Naive thymus-derived CD4-positive, alpha-beta T cell (primary cell): ENCODE measurements at regions not wholly inside any gene's neighbourhood (a gene's known extent, or its start where the extent isn't known, plus 50 kb on each side); places are given as distances from the start of the nearest gene placed in this dataset.

ENCODE experiments used
- ATAC-seq: fragments of 150-1000 bp; cut with Tn5 transposase; 2 replicates; pipeline ENCODE4 v1.10.0; 2021; ENCODE audit warnings: mild to moderate bottlenecking, moderate library complexity
- CTCF ChIA-PET: fragments of 350-600 bp; sonication (Branson Sonifier 250); formaldehyde crosslinking; loops from one replicate; lab custom pipeline; 2021; ENCODE audit warnings: antibody characterized with exemption; lab: Charles Lee
- POLR2A ChIA-PET: fragments of 350-600 bp; sonication (Branson Sonifier 250); formaldehyde crosslinking; loops from one replicate; lab custom pipeline; 2021; ENCODE audit warnings: antibody characterized with exemption, inconsistent platforms; lab: Charles Lee
- DNase-seq, 9 donors: peaks; one replicate each; pipeline versions ENCODE4 v3.0.0 to v3.0.0-alpha.2; 2020 to 2022; ENCODE audit warnings: mixed read lengths in 1 of 9
- H3K27ac ChIP-seq: one replicate; pipeline ENCODE4 v1.7.0; 2013; ENCODE audit warnings: mild to moderate bottlenecking, low read depth, low read length, moderate library complexity
- H3K27me3 ChIP-seq, 2 donors: one replicate each; pipeline ENCODE4 v1.7.0; 2013; ENCODE audit warnings: low read length in 2 of 2, mild to moderate bottlenecking in 2 of 2, moderate library complexity in 2 of 2; ENCODE audit not compliant: control insufficient read depth in 2 of 2, insufficient read depth in 2 of 2
- H3K36me3 ChIP-seq, 3 experiments: 1 replicate in 2 of 3; 2 replicates in 1 of 3; pipeline ENCODE4 v1.7.0; 2013; ENCODE audit warnings: low read length in 3 of 3, mild to moderate bottlenecking in 3 of 3, moderate library complexity in 1 of 3; ENCODE audit not compliant: insufficient read depth in 3 of 3, control insufficient read depth in 2 of 3
- H3K4me1 ChIP-seq, 2 donors: one replicate each; pipeline ENCODE4 v1.7.0; 2013; ENCODE audit warnings: low read length in 2 of 2, mild to moderate bottlenecking in 2 of 2, moderate library complexity in 1 of 2; ENCODE audit not compliant: control insufficient read depth in 2 of 2, insufficient read depth in 2 of 2
- H3K4me3 ChIP-seq: 2 replicates; pipeline ENCODE4 v1.7.0; 2013; ENCODE audit warnings: mild to moderate bottlenecking, low read length
- H3K9me3 ChIP-seq, 3 experiments: 1 replicate in 2 of 3; 2 replicates in 1 of 3; pipeline ENCODE4 v1.7.0; 2013; ENCODE audit warnings: low read length in 3 of 3; ENCODE audit not compliant: control insufficient read depth in 2 of 3
- H3K27ac Mint-ChIP-seq, 9 donors: one replicate each; pipeline ENCODE4 v1.8.0; 2020 to 2022; ENCODE audit warnings: mixed read lengths in 9 of 9, mild to moderate bottlenecking in 8 of 9, moderate library complexity in 5 of 9, inconsistent platforms in 2 of 9
- H3K27me3 Mint-ChIP-seq, 5 donors: one replicate each; pipeline ENCODE4 v1.8.0; 2021 to 2022; ENCODE audit warnings: mixed read lengths in 5 of 5, mild to moderate bottlenecking in 1 of 5
- H3K36me3 Mint-ChIP-seq, 5 donors: one replicate each; pipeline ENCODE4 v1.8.0; 2020 to 2022; ENCODE audit warnings: mixed read lengths in 5 of 5, mild to moderate bottlenecking in 3 of 5, inconsistent platforms in 1 of 5
- H3K4me1 Mint-ChIP-seq, 7 donors: one replicate each; pipeline ENCODE4 v1.8.0; 2020 to 2022; ENCODE audit warnings: mixed read lengths in 7 of 7, mild to moderate bottlenecking in 3 of 7, inconsistent platforms in 1 of 7
- H3K4me3 Mint-ChIP-seq, 10 donors: one replicate each; pipeline ENCODE4 v1.8.0; 2020 to 2022; ENCODE audit warnings: mild to moderate bottlenecking in 10 of 10, mixed read lengths in 10 of 10, moderate library complexity in 6 of 10, inconsistent platforms in 2 of 10
- H3K9me3 Mint-ChIP-seq, 11 donors: one replicate each; pipeline ENCODE4 v1.8.0; 2020 to 2022; ENCODE audit warnings: mixed read lengths in 11 of 11, mild to moderate bottlenecking in 4 of 11, inconsistent platforms in 1 of 11, moderate library complexity in 1 of 11
- intact Hi-C, 2 donors: fragments of 100-400 bp; cut with micrococcal nuclease; formaldehyde crosslinking; loops; one replicate each; pipeline ENCODE4 v1.15.1; 2023

- DNase-seq (no peak), ATAC-seq (no peak)
- Histone ChIP-seq H3K9me3 (no peaks in the 10 kb centered on the region), H3K27ac (no peak overlapping the region), H3K4me3 (no peak overlapping the region), H3K4me1 (no peaks in the 10 kb centered on the region), H3K36me3 (no peaks in the 10 kb centered on the region), H3K27me3 (no peaks in the 10 kb centered on the region)
- no peak overlapping the region for H3K4me3 Mint-ChIP-seq
- CTCF ChIA-PET, result interaction anchor here (0.5 to 0.6 kb wide), 2 partner anchors 52 to 731 kb away, joined by 3 to 4 read pairs; no protein-coding TSS in a partner anchor
- peaks cover 0 to 18% (median 3%) of the 10 kb centered on the region in 11 donors for H3K9me3 Mint-ChIP-seq
- no peaks in the 10 kb centered on the region for H3K4me1 Mint-ChIP-seq
- H3K36me3 Mint-ChIP-seq, result no peaks in the 10 kb centered on the region
- POLR2A ChIA-PET, result no interaction called here
- H3K27me3 Mint-ChIP-seq, result no peaks in the 10 kb centered on the region
- H3K27ac Mint-ChIP-seq, result no peak overlapping the region
- intact Hi-C loops, result no loop called here
Observed at GRCh38 chr2:14189929-14190328, 442.6 kb upstream of the LRATD1 start.

- H3K36me3 ChIP-seq, result no peaks in the 10 kb centered on the region
- ChIA-PET POLR2A (no interaction called here), CTCF (no interaction called here)
- H3K36me3 Mint-ChIP-seq, result no peaks in the 10 kb centered on the region
- no peak for DNase-seq
- H3K9me3 Mint-ChIP-seq, result peaks cover 0 to 12% (median 3%) of the 10 kb centered on the region in 11 donors
- no peak overlapping the region for H3K4me3 ChIP-seq
- H3K27me3 ChIP-seq, result no peaks in the 10 kb centered on the region
- H3K27ac ChIP-seq, result no peak overlapping the region
- H3K4me1 Mint-ChIP-seq, result no peaks in the 10 kb centered on the region
- no peak overlapping the region for H3K27ac Mint-ChIP-seq
- H3K9me3 ChIP-seq, result no peaks in the 10 kb centered on the region
- no peaks in the 10 kb centered on the region for H3K27me3 Mint-ChIP-seq
- no peaks in the 10 kb centered on the region for H3K4me1 ChIP-seq
- no peak overlapping the region for H3K4me3 Mint-ChIP-seq
- ATAC-seq, result no peak
- intact Hi-C loops, result no loop called here
Observed at GRCh38 chr2:14194233-14194632, 438.3 kb upstream of the LRATD1 start.

DNA sequence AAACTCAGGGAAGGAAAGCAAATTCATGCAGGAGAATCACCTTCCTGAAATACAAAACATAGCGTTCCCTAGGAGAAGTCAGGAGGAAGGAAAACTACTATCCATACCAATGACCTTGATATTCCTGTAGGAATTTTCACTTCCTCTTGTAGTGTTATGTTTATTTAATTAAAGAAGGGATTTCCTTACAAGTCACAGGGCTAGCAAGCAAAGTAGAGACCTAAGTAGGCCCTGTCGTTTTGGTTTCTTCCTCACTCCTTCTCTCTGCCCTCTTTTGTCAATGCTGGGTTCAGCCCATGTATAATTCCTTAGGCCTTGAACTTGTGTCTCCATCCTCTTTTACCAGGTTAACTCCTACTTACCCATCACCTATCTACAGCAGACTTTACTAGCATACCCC is 435.2 kb upstream of the LRATD1 start:
- no peaks in the 10 kb centered on the region for H3K27me3 Mint-ChIP-seq
- no peaks in the 10 kb centered on the region for H3K9me3 ChIP-seq
- no peak overlapping the region for H3K4me3 ChIP-seq
- ATAC-seq (no peak), DNase-seq (no peak)
- H3K27ac ChIP-seq, result no peak overlapping the region
- H3K9me3 Mint-ChIP-seq, result peaks cover 2 to 10% (median 4%) of the 10 kb centered on the region in 11 donors
- H3K4me1 Mint-ChIP-seq, result no peaks in the 10 kb centered on the region
- H3K4me3 Mint-ChIP-seq, result no peak overlapping the region
- no peaks in the 10 kb centered on the region for H3K4me1 ChIP-seq
- no peaks in the 10 kb centered on the region for H3K36me3 ChIP-seq
- intact Hi-C loops, result no loop called here
- no peaks in the 10 kb centered on the region for H3K36me3 Mint-ChIP-seq
- POLR2A ChIA-PET, result no interaction called here
- H3K27me3 ChIP-seq, result no peaks in the 10 kb centered on the region
- CTCF ChIA-PET, result no interaction called here
- H3K27ac Mint-ChIP-seq, result no peak overlapping the region

- POLR2A ChIA-PET, result no interaction called here
Observed at GRCh38 chr2:14199040-14199439, 433.5 kb upstream of the LRATD1 start.

GRCh38 chr2:14219306-14219705 is 413.2 kb upstream of the LRATD1 start:
- CTCF ChIA-PET, result no interaction called here
- H3K9me3 Mint-ChIP-seq, result peaks cover 0 to 10% (median 1%) of the 10 kb centered on the region in 11 donors
- no peak for DNase-seq
- Histone ChIP-seq H3K4me1 (no peaks in the 10 kb centered on the region), H3K27ac (no peak overlapping the region), H3K27me3 (no peaks in the 10 kb centered on the region), H3K9me3 (no peaks in the 10 kb centered on the region), H3K36me3 (no peaks in the 10 kb centered on the region), H3K4me3 (no peak overlapping the region)
- ATAC-seq, result no peak
- POLR2A ChIA-PET, result no interaction called here
- intact Hi-C loops, result no loop called here
- H3K4me1 Mint-ChIP-seq, result no peaks in the 10 kb centered on the region
- H3K4me3 Mint-ChIP-seq, result no peak overlapping the region
- no peaks in the 10 kb centered on the region for H3K36me3 Mint-ChIP-seq
- H3K27me3 Mint-ChIP-seq, result no peaks in the 10 kb centered on the region
- H3K27ac Mint-ChIP-seq, result no peak overlapping the region

More at GRCh38 chr2:14199040-14199439, 433.5 kb upstream of the LRATD1 start:
- intact Hi-C loops, result no loop called here
- Histone ChIP-seq H3K4me3 (no peak overlapping the region), H3K4me1 (no peaks in the 10 kb centered on the region), H3K36me3 (no peaks in the 10 kb centered on the region), H3K9me3 (no peaks in the 10 kb centered on the region), H3K27me3 (no peaks in the 10 kb centered on the region), H3K27ac (no peak overlapping the region)
- DNase-seq (no peak), ATAC-seq (no peak)
- Mint-ChIP-seq H3K27ac (no peak overlapping the region), H3K36me3 (no peaks in the 10 kb centered on the region), H3K4me1 (no peaks in the 10 kb centered on the region), H3K9me3 (peaks cover under 1 to 15% (median 6%) of the 10 kb centered on the region in 11 donors), H3K4me3 (no peak overlapping the region), H3K27me3 (no peaks in the 10 kb centered on the region)
- CTCF ChIA-PET, result no interaction called here

DNA sequence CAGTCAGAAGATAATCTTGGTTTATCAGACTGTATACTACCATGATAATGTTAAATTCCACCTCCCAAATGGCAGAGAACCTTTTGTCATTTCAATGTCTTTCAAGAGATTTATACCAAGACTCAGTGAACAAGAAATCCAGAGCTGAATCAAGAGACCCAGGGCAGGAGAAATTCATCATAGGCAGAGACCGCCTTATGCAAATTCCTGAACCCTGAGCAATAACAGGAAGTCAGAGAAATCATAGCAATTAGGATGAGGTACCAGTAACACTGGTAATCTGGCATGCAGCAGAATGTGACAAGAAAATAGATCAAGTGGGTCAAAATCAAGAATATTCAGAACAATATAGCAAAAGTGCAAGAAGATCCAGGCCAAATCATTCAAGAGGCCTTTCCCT is 412.4 kb upstream of the LRATD1 start:
- H3K36me3 ChIP-seq, result no peaks in the 10 kb centered on the region
- H3K4me3 ChIP-seq, result no peak overlapping the region
- no peaks in the 10 kb centered on the region for H3K4me1 ChIP-seq
- H3K36me3 Mint-ChIP-seq, result no peaks in the 10 kb centered on the region
- H3K27ac Mint-ChIP-seq, result no peak overlapping the region
- intact Hi-C loops, result no loop called here
- no peaks in the 10 kb centered on the region for H3K4me1 Mint-ChIP-seq
- DNase-seq, result no peak
- H3K9me3 ChIP-seq, result no peaks in the 10 kb centered on the region
- ATAC-seq, result no peak
- H3K27me3 ChIP-seq, result no peaks in the 10 kb centered on the region
- H3K9me3 Mint-ChIP-seq, result peaks cover 0 to 10% (median 1%) of the 10 kb centered on the region in 11 donors
- H3K4me3 Mint-ChIP-seq, result no peak overlapping the region
- no peak overlapping the region for H3K27ac ChIP-seq
- H3K27me3 Mint-ChIP-seq, result no peaks in the 10 kb centered on the region
- ChIA-PET POLR2A (no interaction called here), CTCF (no interaction called here)

DNA sequence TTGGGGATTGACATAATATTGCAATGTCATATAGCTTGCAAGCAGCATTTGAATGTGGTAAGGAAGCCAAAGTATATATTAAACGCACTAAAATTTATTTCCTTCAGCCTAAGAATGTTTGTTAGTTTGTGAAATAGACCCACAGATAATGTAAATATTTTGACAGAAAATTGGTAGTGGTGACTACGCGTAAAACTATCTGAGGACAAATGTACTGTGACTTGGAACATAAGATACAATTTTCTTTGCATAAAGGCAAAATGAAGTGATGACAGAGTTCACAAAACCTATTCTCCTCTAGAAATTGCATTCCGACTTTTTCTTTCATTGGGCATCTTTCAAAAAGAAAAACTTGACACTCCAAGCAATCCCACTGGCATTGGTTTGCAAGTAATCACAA is 411.1 kb upstream of the LRATD1 start:
- Mint-ChIP-seq H3K4me3 (no peak overlapping the region), H3K27me3 (no peaks in the 10 kb centered on the region), H3K4me1 (no peaks in the 10 kb centered on the region), H3K36me3 (no peaks in the 10 kb centered on the region), H3K27ac (no peak overlapping the region), H3K9me3 (peaks cover 0 to 12% (median 1%) of the 10 kb centered on the region in 11 donors)
- CTCF ChIA-PET, result no interaction called here
- H3K9me3 ChIP-seq, result no peaks in the 10 kb centered on the region
- H3K27me3 ChIP-seq, result no peaks in the 10 kb centered on the region
- H3K27ac ChIP-seq, result no peak overlapping the region
- DNase-seq (no peak), ATAC-seq (no peak)
- no peaks in the 10 kb centered on the region for H3K36me3 ChIP-seq
- POLR2A ChIA-PET, result no interaction called here
- intact Hi-C loops, result no loop called here
- H3K4me1 ChIP-seq, result no peaks in the 10 kb centered on the region
- H3K4me3 ChIP-seq, result no peak overlapping the region
